GM19468 (cell line): ENCODE measurements at regions not wholly inside any gene's neighbourhood (a gene's known extent, or its start where the extent isn't known, plus 50 kb on each side); places are given as distances from the start of the nearest gene placed in this dataset.

Experiments
- ATAC-seq: cut with Tn5 transposase; IDR thresholded peaks from one replicate; pipeline ENCODE4 v1.9.1; 2021; ENCODE audit warnings: mild to moderate bottlenecking, moderate library complexity, moderate number of reproducible peaks; ENCODE audit not compliant: unreplicated experiment; ENCODE audit errors: extremely low read depth

DNA sequence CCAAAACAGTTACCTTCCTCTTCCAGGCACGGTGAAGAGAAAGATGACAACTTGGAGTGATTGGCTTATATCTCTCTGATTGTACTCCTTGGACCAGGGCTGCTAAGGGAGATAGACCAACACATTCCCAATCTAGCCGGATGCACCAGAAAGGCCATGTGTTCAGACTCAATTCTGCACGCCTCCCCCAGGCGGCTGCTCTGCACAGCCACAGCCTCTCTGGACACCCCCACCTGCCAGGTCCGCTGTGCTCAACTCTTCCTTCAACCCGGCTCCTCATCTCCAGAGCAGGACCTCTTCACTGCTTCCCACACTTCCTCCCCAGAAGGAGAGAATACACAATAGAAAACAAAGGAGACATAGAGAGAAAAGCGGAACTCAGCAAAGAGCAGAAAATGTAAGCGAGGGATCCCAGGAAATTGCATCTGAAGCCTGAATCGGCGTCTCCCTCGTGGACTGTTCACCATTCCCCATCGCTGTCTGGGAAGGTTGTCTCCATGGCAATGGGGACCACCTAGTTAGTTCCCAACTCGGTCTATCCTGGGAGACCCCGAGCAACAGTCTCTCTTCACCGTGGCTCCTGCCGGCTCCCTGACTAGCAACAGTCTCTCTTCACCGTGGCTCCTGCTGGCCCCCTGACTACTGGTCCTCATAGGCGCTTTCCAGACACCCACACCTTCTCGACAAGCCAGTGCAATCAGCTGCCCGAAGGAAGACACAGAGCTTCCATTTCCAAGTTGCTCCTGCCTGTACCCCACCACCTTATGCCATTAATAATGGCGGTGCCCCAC, 361.7 kb upstream of the MYT1L start:
- no peak for ATAC-seq

- no peak for ATAC-seq
Observed at GRCh38 chr2:2691419-2691818, 360.3 kb upstream of the MYT1L start.

GRCh38 chr2:2690985-2691384, 359.9 kb upstream of the MYT1L start:
- no peak for ATAC-seq

GRCh38 chr2:2689306-2689705, 358.2 kb upstream of the MYT1L start:
- no peak for ATAC-seq

DNA sequence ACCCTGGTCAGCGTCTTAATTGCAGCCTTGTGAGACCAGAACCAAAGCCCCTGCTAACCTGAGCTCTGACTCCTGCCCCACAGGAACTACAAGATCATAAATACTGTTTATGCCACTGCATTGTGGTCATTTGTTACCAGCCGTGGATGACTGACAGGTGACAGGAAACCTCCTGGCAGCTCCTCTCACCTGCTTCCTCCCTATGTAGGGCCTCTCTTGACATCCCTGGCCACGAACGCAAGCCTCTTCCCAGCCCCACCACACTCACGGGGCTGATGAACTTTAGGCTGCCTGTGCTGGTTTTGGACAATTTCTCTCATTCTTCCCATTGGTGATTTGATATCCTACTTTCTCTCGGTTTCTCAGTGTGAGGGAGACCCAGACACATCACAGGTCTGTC, 357.2 kb upstream of the MYT1L start:
- no peak for ATAC-seq

DNA sequence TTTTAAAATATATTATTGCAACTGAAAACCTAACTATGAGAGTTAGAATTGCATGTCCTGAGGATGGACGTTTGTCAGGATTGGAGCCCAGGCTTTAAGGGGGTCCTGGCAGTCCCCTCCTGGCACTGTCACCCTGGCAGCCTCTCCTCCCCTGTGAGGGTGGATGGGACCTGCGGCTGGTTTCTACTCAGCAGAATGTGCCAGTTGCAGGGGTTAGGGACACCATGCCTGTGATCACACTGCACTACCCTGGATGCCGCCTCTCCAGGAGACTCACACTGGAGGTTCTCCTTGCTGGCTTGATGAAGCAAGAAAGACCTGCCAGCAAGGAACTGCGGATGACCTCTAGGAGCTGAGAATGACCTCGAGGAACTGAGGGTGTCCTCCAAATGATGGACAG, 356.7 kb upstream of the MYT1L start:
- ATAC-seq, result no peak

- no peak for ATAC-seq
Observed at GRCh38 chr2:2686222-2686621, 355.1 kb upstream of the MYT1L start.

DNA sequence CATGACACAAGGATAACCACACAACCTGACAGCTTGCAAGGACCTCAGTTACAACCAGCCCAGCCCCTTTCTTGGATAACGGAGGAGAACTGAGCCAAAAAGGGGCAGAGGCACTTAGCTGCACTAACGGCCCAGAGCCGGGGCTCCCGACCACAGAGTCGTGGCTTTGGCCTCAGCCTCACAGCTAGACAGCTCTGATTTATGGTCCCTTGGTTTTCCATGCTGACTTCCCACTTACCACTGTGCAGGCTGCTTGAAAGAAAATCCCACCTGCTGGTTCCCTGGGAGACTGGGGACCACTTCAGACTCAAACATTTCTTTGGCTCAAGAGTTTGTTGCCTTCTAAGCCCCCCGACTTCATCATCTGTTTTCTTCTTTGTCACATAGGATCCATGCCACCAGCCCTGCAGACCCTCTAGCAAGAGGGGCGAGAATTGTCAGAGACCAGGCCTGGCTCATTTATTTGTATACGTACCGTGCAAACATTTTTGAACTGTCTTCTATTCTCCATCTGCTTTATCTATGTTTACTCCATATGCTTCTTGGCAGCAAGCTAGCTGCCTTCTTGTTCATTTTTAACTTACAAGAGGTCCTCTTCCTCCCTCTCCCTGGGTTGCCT, 352.6 kb upstream of the MYT1L start:
- no peak for ATAC-seq

DNA sequence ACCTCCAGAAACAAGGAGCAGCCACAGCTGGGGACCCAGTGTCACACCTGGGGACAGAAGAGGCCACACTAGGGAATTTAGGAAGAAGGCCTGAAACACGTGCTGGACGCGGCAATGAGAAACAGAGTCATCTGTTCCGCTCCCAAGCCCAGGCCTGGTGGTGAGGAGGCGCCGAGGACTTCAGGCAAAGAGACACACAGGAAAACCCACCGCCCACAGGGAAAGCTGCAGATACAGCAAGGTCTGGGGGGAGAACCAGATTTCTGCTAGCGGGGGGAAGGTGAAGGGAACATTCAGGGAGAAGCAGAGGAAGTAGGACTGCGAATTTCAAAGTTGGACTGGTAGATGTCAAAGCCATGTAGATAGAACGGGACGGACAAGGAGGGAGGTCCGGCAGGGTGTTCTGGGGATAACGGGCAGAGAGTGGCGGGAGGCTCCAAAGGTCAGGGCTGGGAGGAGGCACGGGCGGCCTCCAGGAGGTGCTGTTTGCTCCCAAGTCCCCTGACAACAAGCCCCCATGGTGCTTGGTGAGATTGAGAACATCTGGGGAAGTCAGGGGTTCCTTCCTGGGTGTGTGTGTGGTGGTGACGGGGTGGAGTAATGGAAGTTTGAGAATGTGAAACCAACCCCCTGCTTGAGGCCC, 351.7 kb upstream of the MYT1L start:
- no peak for ATAC-seq

GRCh38 chr2:2681711-2682251, 350.7 kb upstream of the MYT1L start:
- no peak for ATAC-seq

DNA sequence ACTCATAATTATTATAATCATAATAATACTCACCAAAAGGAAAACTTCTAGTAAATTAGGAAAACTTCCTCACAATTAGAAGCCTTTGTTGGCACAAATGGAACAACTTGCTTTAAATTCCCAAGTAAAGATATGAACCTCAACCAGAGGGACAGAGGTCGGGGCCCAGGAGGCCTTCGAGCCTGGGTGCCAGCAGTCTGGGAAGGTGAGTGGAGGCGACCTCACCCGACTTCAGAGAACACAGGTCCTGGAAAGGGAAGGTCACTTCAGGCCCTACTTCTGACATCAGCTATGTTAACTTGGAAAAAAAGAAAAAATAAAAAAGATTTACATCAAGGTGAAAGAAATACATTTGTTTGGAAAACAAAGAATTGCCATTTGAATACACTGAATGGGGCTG, 350.0 kb upstream of the MYT1L start:
- no peak for ATAC-seq

- no peak for ATAC-seq
Observed at GRCh38 chr2:2674831-2675230, 343.8 kb upstream of the MYT1L start.

- ATAC-seq, result no peak
Observed at GRCh38 chr2:2673406-2673805, 342.3 kb upstream of the MYT1L start.

DNA sequence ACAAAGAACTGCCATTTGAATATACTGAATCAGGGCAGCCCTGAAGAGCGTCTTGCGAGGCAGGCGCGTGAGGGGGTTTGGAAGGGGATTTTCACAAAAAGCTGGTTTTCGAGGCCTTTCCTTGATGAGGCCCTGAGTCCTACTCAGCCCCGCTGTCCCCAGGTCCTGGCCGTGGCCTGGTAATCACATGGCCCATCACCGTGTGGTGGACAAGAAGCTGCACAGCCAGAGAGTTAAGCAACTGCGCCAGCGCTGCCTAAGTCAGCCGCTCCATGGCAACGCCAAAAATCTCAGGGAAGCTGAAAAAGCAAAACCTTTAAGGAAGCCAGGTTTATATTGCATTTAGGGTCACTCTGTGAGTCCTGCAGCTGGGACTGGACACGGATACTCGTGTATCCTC, 341.2 kb upstream of the MYT1L start:
- no peak for ATAC-seq

DNA sequence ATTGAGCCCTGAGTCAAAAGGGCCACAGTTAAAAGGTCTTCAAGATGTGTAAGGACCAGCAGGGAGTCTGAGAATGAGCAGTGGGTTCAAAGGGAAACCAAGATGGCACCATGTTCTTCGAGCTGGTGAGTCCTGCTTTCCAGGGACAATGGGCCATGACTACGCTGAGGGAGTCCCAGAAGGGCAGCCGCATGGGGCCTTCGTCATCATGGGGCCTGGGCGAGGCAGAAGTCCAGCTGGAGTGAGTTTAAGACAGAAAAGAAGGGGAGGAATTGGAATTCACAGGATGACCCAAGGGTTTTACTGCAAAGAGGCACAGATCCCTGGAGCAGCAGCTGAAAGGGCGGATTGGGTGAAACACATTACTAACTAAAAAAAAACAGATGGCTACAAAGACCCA, 340.8 kb upstream of the MYT1L start:
- no peak for ATAC-seq

DNA sequence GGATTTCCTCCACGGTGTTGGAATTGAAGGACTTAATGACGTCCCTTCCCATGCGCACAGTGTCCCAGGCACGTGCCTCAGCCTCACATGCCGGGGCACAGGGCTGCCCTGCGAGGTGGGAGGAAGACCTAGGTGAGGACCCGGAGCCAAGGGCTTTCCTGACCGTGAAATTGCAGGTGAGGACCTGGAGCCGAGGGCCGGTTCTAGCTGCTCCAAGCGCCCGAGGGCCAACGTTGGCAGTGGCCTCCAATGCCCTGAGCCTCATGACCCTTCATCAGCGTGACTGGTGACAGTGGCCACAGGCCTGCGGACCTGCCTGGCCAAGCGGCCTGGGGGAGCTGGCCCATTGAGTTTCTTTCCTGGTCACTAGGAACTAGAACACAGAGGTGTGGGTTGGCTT, 338.2 kb upstream of the MYT1L start:
- no peak for ATAC-seq

DNA sequence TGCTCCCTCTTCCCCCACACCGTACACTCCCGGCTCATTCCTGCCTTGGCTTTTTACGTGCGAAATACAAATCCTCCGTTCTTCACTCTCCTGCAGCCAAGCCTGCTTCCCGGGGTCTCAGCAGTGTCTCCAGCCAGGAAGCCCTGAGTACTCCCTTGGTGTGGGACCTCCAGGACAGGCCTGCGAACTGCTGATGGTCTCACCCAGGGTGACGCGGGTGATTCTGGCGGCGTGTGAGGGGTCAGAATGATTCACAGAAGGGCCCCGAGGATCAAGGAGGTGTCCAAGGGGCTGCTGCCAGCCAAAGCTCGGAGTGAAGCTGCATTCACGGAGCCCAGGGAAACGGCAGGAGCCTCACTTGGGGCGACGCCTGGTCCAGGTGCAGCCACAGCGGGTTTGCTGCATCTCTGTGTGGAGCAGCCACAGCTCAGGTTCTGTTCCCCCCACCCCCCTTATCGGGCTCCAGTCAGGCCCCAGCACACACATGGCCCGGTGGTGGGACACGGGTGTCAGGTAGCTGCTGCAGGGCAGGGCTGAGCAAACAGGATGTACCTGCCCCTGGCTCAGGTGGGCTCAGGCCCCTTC, 337.7 kb upstream of the MYT1L start:
- no peak for ATAC-seq

DNA sequence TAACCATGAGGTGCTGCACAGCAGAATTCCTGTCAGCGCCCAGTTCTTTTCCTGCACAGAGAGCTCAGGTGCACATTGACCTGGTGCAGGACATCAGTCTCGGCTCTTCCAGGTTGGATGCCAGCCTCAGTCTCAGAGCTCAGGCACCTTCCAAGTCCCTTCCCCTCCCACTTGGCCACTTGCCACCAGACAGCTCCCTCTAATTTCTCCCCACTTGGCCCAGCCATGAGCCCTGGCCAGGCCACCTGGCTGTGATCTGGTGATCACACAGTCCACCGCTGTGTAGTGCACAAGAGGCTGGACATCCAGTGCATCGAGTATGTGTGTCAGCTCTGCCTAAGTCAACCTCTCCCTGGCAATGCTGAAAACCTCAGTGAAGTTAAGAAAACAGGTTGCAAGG, 336.6 kb upstream of the MYT1L start:
- ATAC-seq, result no peak

DNA sequence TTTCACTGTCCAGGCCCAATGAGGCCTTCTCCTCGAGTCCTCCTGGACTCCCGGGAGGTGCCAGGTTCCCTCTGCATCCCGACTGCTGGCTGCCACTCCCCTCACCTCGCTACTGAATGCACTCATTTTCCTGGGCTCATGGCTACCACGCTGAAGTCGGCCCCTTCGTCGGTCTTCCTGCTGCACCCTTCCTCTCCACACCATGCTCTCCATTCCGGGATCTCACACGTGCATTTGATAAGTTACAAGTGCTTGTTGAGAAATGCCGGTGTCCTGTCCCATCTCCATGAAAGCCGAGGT, 334.7 kb upstream of the MYT1L start:
- ATAC-seq, result no peak

- no peak for ATAC-seq
Observed at GRCh38 chr2:2664989-2665833, 334.1 kb upstream of the MYT1L start.
